ENCODE measurements at regions not wholly inside any gene's neighbourhood (a gene's known extent, or its start where the extent isn't known, plus 50 kb on each side); places are given as distances from the start of the nearest gene placed in this dataset.

- no peak for TF ChIP-seq ZNF785 (CRISPR knock-in tag; IDR thresholded peaks at IDR 0.05)
- no peak for TF ChIP-seq SP1 (CRISPR knock-in tag; IDR thresholded peaks at IDR 0.05)
- TF ChIP-seq RNF2 (IDR thresholded peaks at IDR 0.05) = no peak
- no peak for TF ChIP-seq SP2 (IDR thresholded peaks at IDR 0.05; ENCODE audit: extremely low read depth, low read depth, low read length, poor library complexity, severe bottlenecking)
- no peak for TF ChIP-seq HDGF (IDR thresholded peaks at IDR 0.05)
- TF ChIP-seq TGIF2 (CRISPR knock-in tag; IDR thresholded peaks at IDR 0.05) = no peak
- TF ChIP-seq FOXP1 (CRISPR knock-in tag; IDR thresholded peaks at IDR 0.05) = no peak
- TF ChIP-seq EZH2 (IDR thresholded peaks at IDR 0.05; ENCODE audit: borderline replicate concordance, low read depth, low read length) = no peak
- TF ChIP-seq RFX5 (IDR thresholded peaks at IDR 0.05; ENCODE audit: low read depth, low read length) = no peak
- TF ChIP-seq ZNF133 (CRISPR knock-in tag; IDR thresholded peaks at IDR 0.05) = no peak
- TF ChIP-seq, protein P1, sequence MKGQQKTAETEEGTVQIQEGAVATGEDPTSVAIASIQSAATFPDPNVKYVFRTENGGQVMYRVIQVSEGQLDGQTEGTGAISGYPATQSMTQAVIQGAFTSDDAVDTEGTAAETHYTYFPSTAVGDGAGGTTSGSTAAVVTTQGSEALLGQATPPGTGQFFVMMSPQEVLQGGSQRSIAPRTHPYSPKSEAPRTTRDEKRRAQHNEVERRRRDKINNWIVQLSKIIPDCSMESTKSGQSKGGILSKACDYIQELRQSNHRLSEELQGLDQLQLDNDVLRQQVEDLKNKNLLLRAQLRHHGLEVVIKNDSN (CRISPR knock-in tag; IDR thresholded peaks at IDR 0.05) = no peak
- TF ChIP-seq, protein P2, sequence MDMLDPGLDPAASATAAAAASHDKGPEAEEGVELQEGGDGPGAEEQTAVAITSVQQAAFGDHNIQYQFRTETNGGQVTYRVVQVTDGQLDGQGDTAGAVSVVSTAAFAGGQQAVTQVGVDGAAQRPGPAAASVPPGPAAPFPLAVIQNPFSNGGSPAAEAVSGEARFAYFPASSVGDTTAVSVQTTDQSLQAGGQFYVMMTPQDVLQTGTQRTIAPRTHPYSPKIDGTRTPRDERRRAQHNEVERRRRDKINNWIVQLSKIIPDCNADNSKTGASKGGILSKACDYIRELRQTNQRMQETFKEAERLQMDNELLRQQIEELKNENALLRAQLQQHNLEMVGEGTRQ (CRISPR knock-in tag; IDR thresholded peaks at IDR 0.05) = no peak
- TF ChIP-seq ELF4 (CRISPR knock-in tag; IDR thresholded peaks at IDR 0.05) = no peak
These were observed 121.5 kb downstream of the CRPPA start for GRCh38 chr7:16299853-16300252.
